HG02840 (cell line): ENCODE measurements at regions not wholly inside any gene's neighbourhood (a gene's known extent, or its start where the extent isn't known, plus 50 kb on each side); places are given as distances from the start of the nearest gene placed in this dataset.
"Not testable (repeated sequence)": the region's sequence is repeated elsewhere in the genome, so short reads cannot be mapped to it uniquely, and the experiment has no call there.

ENCODE experiments used
- ATAC-seq: cut with Tn5 transposase; IDR thresholded peaks from one replicate; pipeline ENCODE4 v1.9.1; 2021; ENCODE audit warnings: mild to moderate bottlenecking, moderate library complexity, moderate number of reproducible peaks; ENCODE audit not compliant: unreplicated experiment, low FRiP score

DNA sequence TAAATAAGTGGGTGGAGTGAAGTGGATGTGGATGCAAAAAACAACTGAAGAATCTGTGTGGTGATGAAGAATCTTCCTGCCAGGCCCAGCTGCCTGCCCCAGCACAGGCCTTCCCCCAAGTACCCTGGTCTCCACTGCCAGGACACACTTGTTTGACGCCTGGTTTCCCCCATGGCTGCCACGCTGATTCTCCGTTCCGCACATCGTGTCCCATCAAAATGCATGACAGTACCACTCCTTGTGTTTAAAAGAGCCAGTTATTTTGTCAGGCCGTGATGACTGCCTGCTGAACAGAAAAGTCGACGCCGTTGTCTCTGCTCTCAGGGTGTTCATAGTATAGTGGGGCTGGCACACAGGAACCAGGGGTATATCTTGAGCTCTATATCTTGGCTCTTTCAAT lies 50.3 kb upstream of the KYNU start:
- ATAC-seq = no peak

DNA sequence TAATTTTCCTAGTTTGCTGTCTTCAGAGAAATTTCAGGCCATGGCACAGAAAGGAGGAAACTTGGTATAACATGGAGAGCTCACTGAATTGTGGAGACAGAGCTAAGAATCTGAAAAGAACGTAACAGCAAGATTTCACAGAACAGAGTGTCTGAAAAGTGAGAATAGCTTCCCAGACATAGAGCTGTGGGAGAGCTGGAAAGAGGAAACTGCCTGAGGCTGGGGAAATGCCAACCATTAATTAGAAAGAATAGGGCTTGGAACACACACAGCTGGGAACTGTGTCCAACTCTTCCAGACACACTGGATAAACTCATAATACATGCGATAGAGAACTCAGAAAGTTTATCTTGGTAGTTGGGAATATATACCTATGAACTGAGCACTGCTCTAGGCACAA lies 51.6 kb upstream of the KYNU start:
- ATAC-seq = no peak

DNA sequence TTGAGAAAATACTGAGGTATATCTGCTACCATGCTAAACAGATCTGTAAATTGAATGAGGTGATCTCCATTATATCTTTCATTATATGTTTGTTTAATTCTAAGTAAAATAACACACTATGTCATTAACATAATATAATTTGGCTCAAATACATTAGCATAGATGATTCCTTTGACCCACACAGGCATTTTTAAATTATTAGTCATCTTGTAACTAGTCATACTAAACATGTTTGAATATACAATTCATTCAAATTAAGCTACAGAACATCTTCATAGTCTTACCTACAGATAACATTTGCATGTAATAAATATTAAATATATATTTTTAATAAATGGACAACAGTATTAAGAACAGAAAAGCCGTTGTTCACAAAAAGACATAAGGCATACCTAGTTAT lies 52.7 kb upstream of the KYNU start:
- ATAC-seq = no peak

DNA sequence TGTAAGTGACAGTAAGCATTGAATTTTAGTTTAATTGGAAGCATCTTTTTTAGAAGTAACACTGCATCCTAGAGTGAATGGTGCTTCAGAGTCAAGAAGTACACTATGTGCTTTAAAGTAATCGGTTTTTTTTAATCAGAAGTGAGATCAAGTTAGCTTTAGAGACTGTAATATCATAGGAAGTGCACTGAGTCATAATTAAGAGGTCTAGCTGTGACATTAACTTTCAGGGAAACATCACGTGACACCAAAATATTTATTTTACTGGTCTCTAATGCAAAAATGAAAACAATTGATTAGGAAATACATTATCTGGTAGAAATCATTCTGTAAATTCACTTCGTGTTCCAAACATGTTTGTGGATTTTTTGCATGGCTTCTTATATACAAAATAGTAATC lies 55.3 kb upstream of the KYNU start:
- no peak for ATAC-seq

DNA sequence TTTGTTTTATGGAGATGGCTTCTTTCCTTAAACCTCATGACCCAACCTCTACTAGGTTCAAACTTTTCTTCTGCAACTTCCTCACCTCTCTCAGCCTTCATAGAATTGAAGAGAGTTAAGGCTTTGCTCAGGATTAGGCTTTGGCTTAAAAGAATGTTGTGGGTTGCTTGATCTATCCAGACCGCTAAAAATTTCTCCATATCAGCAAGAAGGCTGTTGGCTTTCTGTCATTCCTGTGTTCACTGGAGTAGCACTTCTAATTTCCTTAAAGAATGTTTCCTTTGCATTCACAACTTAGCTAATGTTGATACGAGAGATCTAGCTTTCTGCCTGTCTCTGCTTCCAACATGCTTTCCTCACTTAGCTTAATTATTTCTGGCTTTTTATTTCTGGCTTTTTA lies 58.1 kb upstream of the KYNU start:
- no peak for ATAC-seq

DNA sequence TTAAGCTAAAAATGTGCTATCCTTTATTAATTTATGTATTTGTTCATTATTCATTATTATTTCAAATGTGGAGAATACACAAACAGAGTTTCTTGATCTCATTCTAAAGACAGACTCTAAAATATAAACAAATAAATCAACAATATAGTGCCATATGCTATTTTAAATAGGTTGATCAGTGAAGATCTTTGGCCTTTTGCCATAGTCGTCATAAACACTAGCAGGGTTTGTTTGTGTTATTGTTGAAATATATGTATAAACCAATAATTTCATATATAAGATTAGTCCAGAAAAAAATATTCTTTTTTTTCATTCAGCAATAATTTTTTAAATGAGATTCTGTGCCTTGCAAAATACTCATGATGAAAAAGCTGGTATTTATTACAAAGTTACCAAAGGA lies 62.1 kb upstream of the KYNU start:
- no peak for ATAC-seq

DNA sequence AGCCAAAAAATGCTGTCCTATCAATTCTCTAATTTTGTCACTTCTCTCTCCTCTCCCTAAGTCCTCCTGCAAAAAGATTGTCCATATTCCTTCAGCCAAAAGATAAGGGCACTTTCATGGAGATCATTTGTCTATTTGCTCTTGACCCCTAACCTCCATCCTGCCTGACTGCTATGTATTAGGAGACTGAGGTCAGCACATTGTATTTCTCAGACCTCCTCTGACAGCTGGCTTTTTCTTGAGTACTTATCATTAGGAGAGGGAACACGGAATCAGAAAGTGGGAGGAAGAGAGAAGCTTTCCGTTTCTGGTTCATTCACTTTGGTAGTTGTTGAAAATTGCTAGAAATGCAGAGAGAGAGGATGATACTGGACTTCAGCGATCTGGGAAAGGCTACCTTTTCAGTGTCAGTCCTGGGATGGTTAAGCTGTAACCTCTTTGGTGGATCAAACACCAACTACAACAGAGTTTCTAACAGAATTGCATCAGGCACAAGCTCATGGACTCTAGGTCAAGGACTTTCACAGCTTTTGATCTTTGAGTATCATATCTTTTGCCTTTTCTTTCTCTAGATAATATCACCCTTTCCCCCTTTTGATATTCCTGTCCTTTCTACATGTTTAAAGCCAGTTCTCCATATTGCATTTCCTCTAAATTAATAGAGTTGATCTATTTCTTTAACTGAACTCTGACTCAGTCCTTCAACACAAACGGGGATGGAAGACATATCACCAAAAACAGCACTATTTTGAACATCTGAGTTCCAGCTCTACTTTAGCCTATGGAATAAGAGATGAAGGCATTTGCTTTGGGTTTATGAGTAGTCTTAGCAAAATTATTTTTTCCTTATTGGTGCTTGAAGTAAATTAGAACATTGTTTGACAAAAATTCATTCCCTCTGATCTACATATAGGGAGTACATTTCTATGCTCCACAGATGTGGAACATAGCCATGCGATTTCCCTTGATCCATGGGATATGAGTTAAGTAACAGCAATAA lies 63.3 kb upstream of the KYNU start:
- ATAC-seq = no peak

DNA sequence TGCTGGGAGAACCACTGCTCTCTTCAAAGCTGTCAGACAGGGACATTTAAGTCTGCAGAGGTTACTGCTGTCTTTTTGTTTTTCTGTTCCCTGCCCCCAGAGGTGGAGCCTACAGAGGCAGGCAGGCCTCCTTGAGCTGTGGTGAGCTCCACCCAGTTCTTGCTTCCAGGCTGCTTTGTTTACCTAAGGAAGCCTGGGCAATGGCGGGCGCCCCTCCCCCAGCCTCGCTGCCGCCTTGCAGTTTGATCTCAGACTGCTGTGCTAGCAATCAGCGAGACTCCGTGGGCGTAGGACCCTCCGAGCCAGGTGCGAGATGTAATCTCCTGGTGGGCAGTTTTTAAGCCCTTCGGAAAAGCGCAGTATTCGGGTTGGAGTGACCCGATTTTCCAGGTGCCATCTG lies 65.8 kb upstream of the KYNU start:
- ATAC-seq = not testable (repeated sequence)

DNA sequence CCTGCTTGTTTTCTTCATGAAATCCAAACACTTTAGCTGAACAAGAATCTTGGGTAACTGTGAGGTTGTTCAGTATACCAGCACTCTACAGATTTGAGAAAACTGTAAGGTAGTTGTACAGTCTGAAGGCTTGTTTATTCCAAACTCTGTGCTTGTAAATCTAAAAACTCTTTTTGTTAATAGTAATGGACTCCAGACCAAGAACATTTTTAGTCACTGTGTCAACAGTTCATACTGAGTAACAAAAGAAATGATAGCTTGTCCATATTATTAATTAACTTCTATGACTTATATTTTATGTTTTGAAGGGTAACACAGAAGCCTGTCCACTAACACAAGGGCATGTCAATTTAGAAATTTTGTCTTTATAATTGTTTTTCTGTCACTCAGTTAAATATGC lies 72.2 kb upstream of the KYNU start:
- no peak for ATAC-seq

DNA sequence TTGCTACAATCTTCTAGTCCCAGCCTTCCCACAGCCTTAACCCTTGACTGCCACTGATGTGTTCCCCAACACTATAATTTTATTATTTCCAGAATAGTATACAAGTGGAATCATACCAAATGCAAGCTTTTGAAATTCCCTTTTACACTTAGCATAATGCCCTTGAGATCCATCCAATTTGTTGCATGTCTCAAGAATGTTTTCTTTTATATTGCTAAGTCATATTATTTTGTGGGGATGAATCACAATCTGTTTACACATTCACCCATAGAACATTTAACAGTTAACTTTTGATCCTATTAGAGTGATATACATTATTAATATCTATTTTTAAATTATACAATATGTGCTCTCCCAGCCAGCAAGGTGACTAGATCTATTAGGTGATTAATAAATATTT lies 74.3 kb upstream of the KYNU start:
- ATAC-seq = no peak

DNA sequence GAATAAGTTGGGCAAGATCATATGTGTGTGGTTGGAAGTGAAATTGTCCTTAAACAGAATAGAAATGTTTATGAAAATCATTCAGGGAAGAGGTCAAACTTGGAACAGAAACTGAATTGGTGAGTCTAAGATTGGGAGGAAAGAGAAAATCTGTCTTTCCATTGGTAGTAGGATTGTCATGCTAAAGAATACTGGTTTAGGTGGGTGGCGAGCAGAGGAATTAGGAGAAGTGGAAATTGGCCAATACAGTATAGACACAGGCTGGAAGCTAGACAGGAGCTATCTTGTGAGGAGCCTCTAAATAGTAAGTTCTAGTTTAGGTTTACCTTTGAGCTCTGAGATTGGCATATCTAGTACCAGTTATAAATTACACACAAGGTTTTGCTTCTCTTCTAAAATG lies 80.9 kb upstream of the KYNU start:
- no peak for ATAC-seq

DNA sequence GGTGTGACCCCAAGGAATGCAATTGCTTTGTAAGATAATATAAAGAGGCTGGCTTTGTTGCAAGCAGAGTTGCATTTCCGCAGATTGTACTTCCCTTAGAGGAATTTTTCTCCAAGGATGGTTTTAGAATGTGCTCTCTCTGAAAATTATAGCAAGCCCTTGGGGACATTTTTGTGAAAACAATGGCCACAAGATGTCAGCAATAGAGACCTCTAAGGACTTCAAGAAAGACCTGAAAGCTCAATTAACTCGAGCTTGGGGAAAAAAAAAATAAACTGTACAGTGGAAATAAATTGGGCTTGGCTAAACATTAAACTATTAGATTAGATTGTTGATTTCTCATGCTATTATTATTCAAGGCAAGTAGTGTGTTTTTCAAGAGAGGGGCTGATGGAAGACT lies 81.3 kb upstream of the KYNU start:
- ATAC-seq = no peak

DNA sequence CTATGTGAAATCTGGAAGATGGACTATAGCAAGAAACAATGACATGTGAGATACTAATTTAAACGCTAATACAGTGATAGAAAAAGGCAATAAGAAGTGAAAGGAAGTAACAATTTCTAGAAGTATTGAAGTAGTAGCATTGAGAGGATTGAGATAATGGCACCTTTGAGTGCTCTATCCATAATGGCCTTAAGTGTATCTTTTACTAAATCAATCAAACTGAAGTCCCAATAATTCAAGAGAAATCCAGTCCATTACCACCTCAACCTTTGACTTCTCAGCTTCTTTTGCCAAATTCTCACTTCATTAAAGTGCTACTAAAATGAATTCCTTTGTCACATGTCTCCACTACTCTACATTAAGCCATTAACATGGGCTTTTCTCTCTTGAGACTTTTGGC lies 82.6 kb upstream of the KYNU start:
- no peak for ATAC-seq

DNA sequence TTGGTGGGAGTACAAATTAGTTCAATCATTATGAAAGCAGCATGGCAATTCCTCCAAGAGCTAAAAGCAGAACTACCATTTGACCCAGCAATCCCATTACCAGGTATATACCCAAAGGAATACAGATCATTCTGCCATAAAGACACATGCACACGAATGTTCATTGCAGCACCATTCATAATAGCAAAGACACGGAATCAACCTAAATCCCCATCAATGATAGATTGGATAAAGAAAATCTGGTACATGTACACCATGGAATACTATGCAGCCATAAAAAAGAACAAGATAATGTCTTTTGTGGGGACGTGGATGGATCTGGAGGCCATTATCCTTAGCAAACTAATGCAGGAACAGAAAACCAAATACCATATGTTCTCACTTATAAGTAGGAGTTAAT lies 85.1 kb upstream of the KYNU start:
- not testable (repeated sequence) for ATAC-seq

DNA sequence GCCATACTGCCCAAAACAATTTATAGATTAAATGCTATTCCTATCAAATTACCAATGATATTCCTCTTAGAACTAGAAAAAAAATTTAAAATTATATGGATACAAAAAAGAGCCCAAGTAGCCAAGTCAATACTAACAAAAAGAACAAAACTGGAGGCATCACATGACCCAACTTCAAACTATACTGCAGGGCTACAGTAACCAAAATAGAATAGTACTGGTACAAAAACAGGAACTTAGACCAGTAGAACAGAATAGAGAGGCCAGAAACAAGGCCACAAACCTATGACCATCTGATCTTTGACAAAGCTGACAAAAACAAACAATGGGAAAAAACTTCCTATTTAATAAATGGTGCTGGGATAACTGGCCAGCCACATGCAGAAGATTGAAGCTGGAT lies 86.1 kb upstream of the KYNU start:
- no peak for ATAC-seq

DNA sequence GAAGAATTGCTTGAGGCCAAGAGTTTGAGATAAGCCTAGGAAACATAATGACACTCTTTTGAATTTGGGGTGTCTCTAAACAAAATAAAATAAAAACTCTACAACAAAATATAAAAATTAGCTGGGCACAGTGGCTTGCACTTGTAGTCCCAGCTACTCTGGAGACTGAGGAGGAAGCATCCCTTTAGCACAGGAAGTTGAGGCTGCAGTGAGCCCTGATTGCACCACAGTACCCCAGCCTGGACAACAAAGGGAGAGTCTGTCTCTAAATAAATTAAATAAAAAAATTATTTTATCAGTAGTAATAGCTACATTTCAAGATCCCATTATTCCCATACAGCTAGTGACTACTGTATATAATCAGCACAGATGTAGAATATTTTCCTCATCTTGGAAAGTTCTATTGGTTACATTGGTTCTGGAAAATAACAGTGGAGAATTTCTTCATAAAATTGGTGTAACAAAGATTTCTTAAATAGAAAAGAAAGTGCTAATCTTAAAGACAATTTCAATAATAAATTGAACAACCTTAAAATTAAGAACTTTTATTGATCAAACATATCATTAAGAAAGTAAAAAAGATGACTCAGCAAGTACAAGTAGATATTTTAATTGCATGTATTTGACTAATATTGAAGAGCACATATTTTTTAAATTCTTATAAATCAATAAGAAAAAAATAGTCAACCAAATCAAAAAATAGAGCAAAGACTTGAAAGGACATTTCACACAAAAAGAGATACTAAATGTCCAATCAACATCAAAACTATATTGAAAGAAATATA lies 90.4 kb upstream of the KYNU start:
- no peak for ATAC-seq

DNA sequence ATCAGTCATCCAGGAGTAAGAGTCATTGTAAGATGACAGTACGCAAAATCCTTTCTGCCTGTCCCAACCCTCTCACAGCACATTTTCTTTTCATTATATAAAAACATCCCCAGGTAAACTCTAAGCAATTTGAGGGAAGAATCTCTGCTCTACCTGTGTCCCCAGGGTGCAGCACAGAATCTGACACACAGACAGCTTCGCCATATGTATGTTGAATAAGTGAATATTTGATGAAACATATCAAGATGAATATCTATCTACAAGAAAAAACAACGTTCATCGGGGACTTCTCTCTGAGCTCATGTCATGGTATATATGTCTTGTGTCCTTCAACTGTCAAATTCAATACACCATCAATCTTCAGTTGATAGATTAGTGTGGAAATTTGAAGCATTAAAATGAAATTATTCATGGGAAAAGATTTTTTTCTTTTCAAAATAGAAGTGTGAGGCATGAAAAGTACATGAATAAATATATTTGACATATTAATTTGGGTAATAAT lies 94.5 kb upstream of the KYNU start:
- no peak for ATAC-seq

DNA sequence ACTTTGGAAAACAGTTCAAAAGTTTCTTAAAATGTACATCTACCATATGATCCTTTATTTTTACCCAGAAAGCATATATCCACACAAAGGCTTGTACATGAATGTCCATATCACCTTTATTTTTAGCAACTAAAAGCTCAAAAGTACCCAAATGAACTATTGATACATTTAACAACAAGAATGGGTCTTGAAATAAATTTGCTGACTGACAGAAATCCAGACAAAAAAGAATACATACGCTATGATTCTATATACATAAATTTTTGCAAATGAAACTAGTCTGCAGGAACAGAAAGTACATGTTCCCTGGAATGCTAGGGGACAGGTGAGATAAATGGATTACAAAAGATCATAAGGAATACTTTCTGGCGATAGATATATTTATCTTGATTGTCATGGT lies 96.3 kb upstream of the KYNU start:
- no peak for ATAC-seq

DNA sequence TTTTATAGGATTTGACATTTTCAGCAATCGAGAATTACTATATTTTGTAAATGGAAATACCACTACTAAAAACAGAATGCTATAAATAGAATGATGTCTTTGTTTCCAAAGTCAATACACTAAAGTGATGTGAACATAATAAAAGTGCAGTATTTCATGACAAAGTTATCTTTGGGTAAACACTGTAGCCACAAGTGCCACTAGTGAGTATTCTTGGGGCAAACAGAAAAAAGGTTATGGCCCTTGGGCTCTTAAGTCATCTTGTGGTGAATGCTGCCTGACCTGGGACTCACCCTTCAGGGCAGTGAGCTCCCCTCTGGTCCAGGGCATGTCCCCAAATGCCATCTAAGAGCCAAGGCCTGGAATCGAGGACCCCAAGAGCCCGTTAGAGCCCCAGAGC lies 99.2 kb upstream of the KYNU start:
- ATAC-seq = no peak

DNA sequence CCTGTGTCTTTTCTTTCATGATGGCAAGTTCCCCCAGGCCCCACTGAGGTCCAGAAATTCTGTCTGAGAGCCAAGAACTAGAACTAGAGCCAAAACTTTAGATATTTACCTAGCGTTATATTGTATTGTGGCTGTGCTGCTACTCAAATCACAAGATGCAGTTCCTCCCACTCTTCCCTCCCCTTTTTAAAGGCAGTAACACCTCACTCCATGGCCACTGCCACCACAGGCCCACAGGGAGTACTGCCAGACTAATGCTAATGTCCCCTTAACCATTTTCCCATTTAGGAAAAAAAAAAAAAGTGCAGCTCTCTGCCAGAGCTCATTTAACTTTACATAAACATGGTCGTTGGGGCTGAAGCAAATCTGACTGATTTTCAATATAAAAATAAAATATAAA lies 99.7 kb upstream of the KYNU start:
- ATAC-seq = no peak

DNA sequence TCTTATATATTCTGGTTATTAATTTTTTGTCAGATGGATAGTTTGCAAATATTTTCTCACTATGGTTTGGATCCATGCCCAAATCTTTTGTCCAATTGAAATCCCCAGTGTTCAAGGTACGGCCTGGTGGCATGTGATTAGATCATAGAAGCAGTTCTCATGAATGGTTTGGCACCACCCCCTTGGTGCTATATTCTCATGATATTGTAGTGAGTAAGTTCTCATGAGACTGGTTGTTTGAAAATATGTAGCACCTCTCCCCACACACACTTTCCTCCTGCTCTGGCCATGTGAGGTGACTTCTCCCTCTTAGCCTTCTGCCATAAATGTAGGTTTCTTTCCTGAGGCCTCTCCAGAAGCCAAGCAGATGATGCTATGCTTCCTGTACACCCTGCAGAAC lies 107.7 kb upstream of the KYNU start:
- no peak for ATAC-seq

DNA sequence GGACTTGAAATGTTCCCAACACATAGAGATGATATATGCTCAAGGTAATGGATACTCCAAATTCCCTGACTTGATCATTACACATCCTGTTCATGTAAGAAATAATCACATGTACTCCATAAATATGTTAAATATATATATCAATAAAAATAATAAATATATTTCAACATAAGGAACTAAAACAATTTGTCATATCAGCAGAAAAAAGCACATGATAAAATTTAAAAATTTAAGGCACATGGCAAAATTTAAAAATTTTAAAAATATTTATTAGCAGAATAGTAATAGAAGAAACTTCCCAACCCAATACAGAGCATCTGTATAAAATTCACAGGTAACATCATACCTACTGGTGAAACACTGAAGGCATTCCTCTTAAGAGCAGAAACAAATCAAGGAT lies 109.6 kb upstream of the KYNU start:
- ATAC-seq = no peak
